HG03159 (cell line): ENCODE measurements at regions not wholly inside any gene's neighbourhood (a gene's known extent, or its start where the extent isn't known, plus 50 kb on each side); places are given as distances from the start of the nearest gene placed in this dataset.

Source experiments
- ATAC-seq: cut with Tn5 transposase; IDR thresholded peaks from one replicate; pipeline ENCODE4 v1.9.1; 2021; ENCODE audit warnings: mild to moderate bottlenecking, moderate library complexity; ENCODE audit not compliant: unreplicated experiment

DNA sequence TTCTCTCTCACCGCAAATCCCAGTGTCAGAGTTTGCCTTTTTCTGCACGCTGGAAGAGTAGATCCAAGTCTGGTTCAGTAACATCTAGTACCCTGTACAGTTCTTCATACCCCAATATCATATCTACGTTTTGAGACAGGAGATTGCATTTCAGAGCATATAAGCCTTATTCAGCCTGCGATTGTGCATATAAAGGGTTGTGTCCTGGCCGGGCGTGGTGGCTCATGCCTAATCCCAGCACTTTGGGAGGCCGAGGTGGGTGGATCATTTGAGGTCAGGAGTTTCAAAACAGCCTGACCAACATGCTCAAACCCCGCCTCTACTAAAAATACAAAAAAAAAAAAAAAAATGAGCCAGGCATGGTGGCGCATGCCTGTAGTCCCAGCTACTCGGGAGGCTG, 104.9 kb downstream of the MTNR1B start:
- ATAC-seq, result no peak

GRCh38 chr11:93075782-93076181, 106.3 kb downstream of the MTNR1B start:
- no peak for ATAC-seq

DNA sequence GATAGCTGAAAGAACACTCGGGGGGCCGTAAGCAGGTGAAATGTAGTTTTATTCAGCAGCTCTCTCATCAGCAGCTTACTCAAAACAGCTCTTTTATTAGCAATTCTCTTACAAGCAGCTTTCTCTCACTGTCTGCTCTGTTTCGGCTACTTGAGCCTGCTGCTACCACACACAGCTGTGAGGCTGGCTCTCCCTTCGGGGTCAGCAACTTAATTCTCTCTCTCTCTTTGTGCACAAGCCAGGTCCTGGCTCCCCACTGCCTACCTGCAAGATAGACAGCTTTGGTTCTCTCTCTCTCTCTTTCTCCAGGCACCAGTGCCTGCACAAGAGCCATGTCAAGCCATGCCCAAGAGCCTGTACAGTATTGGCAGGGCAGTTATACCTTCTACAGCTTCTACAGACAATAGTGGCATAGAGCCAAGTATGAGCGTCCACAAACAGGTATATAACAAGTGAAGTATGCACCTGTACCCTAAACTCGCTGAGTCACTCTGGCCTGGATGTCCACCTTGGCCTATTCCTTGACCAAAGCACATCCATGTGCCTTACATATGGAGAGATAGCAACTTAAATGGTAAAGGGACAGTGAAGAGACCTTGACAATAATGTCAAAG, 110.8 kb downstream of the MTNR1B start:
- ATAC-seq, result no peak

- ATAC-seq, result no peak
Measured at GRCh38 chr11:93081694-93082093, 112.2 kb downstream of the MTNR1B start.

DNA sequence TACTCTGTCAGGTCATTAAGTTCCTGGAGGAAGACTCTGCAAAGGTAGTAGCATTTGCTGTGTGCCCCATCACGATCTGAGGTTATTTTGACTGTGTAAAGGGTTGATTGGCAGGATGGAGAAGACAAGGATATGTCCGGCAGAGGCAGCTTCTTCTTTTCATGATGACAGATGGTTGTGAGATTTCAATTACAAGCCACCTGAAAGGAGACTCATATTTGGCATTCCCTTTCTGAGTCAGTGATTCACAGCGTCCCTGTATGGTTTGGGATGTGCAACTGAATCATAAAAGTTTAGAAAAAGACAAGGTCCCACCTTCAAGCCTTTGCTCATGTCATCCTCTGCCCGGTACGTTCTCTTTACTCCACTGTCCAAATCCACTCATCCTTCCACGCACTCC, 113.4 kb downstream of the MTNR1B start:
- no peak for ATAC-seq

DNA sequence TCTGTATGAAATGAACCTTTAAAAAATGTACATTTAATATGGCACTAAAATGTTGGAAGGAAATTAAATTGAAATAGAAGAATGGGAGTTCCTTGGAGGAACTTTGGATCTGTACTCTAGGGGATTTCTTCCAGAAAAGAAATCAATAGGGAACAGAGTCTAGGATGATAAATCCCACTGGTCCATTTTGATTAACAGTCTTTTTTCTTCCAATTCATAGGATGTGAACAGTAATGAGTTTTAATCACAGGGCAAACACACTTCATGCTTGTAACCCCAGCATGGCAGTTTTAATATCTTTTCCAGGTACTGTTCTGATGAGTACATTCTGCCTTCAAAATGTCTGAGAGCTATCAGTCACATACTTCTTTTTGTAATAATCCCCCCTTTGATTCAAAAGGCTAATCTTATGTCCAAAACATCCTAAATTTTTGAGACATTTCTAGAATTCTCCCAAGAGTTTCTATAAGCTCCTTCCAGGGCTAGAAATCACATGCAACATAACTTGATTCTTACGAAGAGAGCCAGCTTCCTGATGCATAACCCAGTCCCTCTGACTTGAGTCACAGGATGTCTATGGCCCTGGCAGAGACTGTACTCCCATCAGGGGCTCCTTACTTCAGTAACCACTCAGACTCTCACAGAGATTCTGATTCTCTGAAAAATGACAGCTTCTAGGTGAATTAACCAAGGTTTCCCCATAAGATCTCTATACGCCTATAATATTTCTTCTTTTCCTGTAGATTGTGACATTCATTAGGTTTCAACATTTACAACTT, 112.9 kb downstream of the SLC36A4 start:
- no peak for ATAC-seq

DNA sequence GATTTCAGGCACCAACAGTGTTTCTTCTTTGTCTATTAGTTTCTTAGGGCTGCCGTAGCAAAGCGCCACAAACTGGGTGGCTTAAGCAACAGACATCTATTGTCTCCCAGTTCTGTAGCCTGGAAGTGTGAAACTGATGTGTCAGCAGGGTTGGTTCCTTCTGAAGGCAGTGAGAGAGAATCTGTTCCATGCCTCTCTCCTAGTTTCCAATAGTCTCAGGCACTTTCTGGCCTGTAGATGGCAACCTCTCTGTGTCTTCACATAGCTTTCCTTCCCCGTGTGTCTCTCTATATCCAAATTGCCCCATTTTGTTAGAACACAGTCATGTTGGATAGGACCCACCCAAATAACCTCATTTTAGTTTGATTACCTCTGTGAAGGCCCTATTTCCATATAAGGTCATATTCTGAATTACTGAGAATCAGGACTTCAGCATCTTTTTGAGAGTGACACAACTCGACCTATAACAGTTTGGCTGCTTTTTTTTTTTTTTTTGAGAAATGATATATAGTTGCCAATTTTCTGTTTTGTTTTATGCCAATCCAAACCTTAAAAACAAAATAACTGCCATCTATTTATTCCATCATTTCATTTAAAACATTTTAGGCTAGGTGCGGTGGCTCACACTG, 108.2 kb downstream of the SLC36A4 start:
- peak; percentile 57 for ATAC-seq
